ENCODE measurements at regions not wholly inside any gene's neighbourhood (a gene's known extent, or its start where the extent isn't known, plus 50 kb on each side); places are given as distances from the start of the nearest gene placed in this dataset.

DNA sequence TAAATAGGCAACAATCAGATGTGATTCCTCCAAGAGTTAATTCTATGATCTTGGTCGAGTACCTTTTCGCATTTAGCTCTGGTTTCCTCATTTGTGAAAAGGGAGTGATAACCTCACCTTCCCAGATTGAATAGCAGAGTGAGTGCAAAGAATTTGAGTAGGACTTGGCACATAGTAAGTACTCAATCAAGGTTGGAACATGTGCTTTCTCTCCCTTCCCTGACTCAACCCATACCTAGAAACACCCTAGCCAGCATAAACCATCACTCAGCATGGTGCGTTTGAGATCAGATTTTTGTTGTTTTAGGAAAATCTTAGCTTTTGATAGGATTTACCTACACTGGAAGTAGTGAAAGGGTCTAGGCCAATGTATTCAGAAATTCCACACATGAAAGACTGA, 333.4 kb upstream of the NT5E start:
- Histone ChIP-seq H4K20me1 (ENCODE audit: control insufficient read depth, insufficient read depth, low read length, poor library complexity, severe bottlenecking) (no peaks in the 10 kb centered on the region), H3K79me2 (ENCODE audit: control insufficient read depth, insufficient read depth, low read length) (no peaks in the 10 kb centered on the region), H3K9me3 (ENCODE audit: control extremely low read depth in 1 of 3, control insufficient read depth in 2 of 3, insufficient read depth in 1 of 3, low read length in 2 of 3) (peaks cover 0 to 3% (median 0%) of the 10 kb centered on the region in 3 donors), H3K4me3 (ENCODE audit: control extremely low read depth in 1 of 5, extremely low read depth in 1 of 5, insufficient read depth in 1 of 5, low read depth in 2 of 5, low read length in 4 of 5) (no peak overlapping the region), H3K27ac (ENCODE audit: low read length in 2 of 2) (no peak overlapping the region), H3K4me1 (ENCODE audit: control insufficient read depth in 2 of 2, insufficient read depth in 2 of 2, low read length in 2 of 2) (no peaks in the 10 kb centered on the region), H3K27me3 (replicated peaks in 1 of 4; ENCODE audit: control extremely low read depth in 1 of 4, control insufficient read depth in 3 of 4, insufficient read depth in 4 of 4, low read length in 3 of 4) (no peaks in the 10 kb centered on the region), H3K36me3 (replicated peaks in 1 of 2; ENCODE audit: control extremely low read depth in 1 of 2, control insufficient read depth in 1 of 2, extremely low read depth in 1 of 2, insufficient read depth in 2 of 2, low read length in 1 of 2) (no peaks in the 10 kb centered on the region), H3K4me2 (replicated peaks; ENCODE audit: low read depth, low read length, poor library complexity, severe bottlenecking) (no peak overlapping the region), H3K9ac (ENCODE audit: low read length) (no peak overlapping the region), H2AFZ (ENCODE audit: insufficient read depth, low read depth, low read length, poor library complexity, severe bottlenecking) (no peak overlapping the region)
- DNase-seq (no peak), ATAC-seq (ENCODE audit: low read depth) (no peak)
- Mint-ChIP-seq H3K4me3 (no peak overlapping the region), H3K27me3 (no peaks in the 10 kb centered on the region), H3K27ac (no peak overlapping the region), H3K9me3 (ENCODE audit: insufficient read depth) (no peaks in the 10 kb centered on the region), H3K4me1 (no peaks in the 10 kb centered on the region)
- WGBS (ENCODE audit: insufficient coverage), result no CpG with 5 or more reads among the region's 3 CpGs
- POLR2A ChIA-PET, result no interaction called here
- TF ChIP-seq, protein P1, sequence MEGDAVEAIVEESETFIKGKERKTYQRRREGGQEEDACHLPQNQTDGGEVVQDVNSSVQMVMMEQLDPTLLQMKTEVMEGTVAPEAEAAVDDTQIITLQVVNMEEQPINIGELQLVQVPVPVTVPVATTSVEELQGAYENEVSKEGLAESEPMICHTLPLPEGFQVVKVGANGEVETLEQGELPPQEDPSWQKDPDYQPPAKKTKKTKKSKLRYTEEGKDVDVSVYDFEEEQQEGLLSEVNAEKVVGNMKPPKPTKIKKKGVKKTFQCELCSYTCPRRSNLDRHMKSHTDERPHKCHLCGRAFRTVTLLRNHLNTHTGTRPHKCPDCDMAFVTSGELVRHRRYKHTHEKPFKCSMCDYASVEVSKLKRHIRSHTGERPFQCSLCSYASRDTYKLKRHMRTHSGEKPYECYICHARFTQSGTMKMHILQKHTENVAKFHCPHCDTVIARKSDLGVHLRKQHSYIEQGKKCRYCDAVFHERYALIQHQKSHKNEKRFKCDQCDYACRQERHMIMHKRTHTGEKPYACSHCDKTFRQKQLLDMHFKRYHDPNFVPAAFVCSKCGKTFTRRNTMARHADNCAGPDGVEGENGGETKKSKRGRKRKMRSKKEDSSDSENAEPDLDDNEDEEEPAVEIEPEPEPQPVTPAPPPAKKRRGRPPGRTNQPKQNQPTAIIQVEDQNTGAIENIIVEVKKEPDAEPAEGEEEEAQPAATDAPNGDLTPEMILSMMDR (IDR thresholded peaks at IDR 0.05), result no peak
- TF ChIP-seq EZH2 (IDR thresholded peaks at IDR 0.05; ENCODE audit: borderline replicate concordance, insufficient read depth, low read depth, low read length, poor library complexity, severe bottlenecking), result no peak
- intact Hi-C loops (cut with micrococcal nuclease), result no loop called here
- CTCF ChIA-PET, result no interaction called here

GRCh38 chr6:85115876-85116275, 334.0 kb upstream of the NT5E start:
- DNase-seq (no peak), ATAC-seq (ENCODE audit: low read depth) (no peak)
- H3K9me3 Mint-ChIP-seq (ENCODE audit: insufficient read depth), result no peaks in the 10 kb centered on the region
- H3K4me1 Mint-ChIP-seq, result no peaks in the 10 kb centered on the region
- Histone ChIP-seq H3K4me3 (ENCODE audit: control extremely low read depth in 1 of 5, extremely low read depth in 1 of 5, insufficient read depth in 1 of 5, low read depth in 2 of 5, low read length in 4 of 5) (no peak overlapping the region), H3K4me1 (ENCODE audit: control insufficient read depth in 2 of 2, insufficient read depth in 2 of 2, low read length in 2 of 2) (no peaks in the 10 kb centered on the region), H4K20me1 (ENCODE audit: control insufficient read depth, insufficient read depth, low read length, poor library complexity, severe bottlenecking) (no peaks in the 10 kb centered on the region), H3K9me3 (ENCODE audit: control extremely low read depth in 1 of 3, control insufficient read depth in 2 of 3, insufficient read depth in 1 of 3, low read length in 2 of 3) (peaks cover 0 to 3% (median 0%) of the 10 kb centered on the region in 3 donors), H3K79me2 (ENCODE audit: control insufficient read depth, insufficient read depth, low read length) (no peaks in the 10 kb centered on the region), H3K27ac (ENCODE audit: low read length in 2 of 2) (no peak overlapping the region), H3K4me2 (replicated peaks; ENCODE audit: low read depth, low read length, poor library complexity, severe bottlenecking) (no peak overlapping the region), H3K36me3 (replicated peaks in 1 of 2; ENCODE audit: control extremely low read depth in 1 of 2, control insufficient read depth in 1 of 2, extremely low read depth in 1 of 2, insufficient read depth in 2 of 2, low read length in 1 of 2) (no peaks in the 10 kb centered on the region), H3K27me3 (replicated peaks in 1 of 4; ENCODE audit: control extremely low read depth in 1 of 4, control insufficient read depth in 3 of 4, insufficient read depth in 4 of 4, low read length in 3 of 4) (no peaks in the 10 kb centered on the region), H2AFZ (ENCODE audit: insufficient read depth, low read depth, low read length, poor library complexity, severe bottlenecking) (no peak overlapping the region), H3K9ac (ENCODE audit: low read length) (no peak overlapping the region)
- TF ChIP-seq, protein P1 (IDR thresholded peaks at IDR 0.05), result no peak
- TF ChIP-seq EZH2 (IDR thresholded peaks at IDR 0.05; ENCODE audit: borderline replicate concordance, insufficient read depth, low read depth, low read length, poor library complexity, severe bottlenecking), result no peak
- POLR2A ChIA-PET, result no interaction called here
- CTCF ChIA-PET, result no interaction called here
- no peak overlapping the region for H3K27ac Mint-ChIP-seq
- intact Hi-C loops (cut with micrococcal nuclease), result no loop called here
- no peaks in the 10 kb centered on the region for H3K27me3 Mint-ChIP-seq
- WGBS (ENCODE audit: insufficient coverage), result 68% methylated on average over 2 of the region's 2 CpGs
- no peak overlapping the region for H3K4me3 Mint-ChIP-seq

Data from B cell (primary cell).